HFF-Myc (cell line): ENCODE measurements at regions not wholly inside any gene's neighbourhood (a gene's known extent, or its start where the extent isn't known, plus 50 kb on each side); places are given as distances from the start of the nearest gene placed in this dataset.

Experiments used
- DNase-seq: peaks from one replicate; pipeline ENCODE4 v3.0.0-alpha.2; 2011; ENCODE audit warnings: low read depth; ENCODE audit errors: extremely low read depth
- H3K4me3 ChIP-seq: replicated peaks from 2 replicates; pipeline ENCODE4 v1.5.1; 2011; ENCODE audit warnings: low read depth, mild to moderate bottlenecking, control low read depth, low read length
- CTCF ChIP-seq: IDR thresholded peaks from 2 replicates; pipeline ENCODE4 v1.5.1; 2012; ENCODE audit warnings: mild to moderate bottlenecking, low read depth, low read length, control low read depth; ENCODE audit errors: missing control alignments

GRCh38 chr6:143621876-143622605 lies 55.7 kb upstream of the PHACTR2 start:
- TF ChIP-seq CTCF: no peak
- peak; percentile 35 for DNase-seq
- H3K4me3 ChIP-seq: no peak overlapping the region

- DNase-seq: no peak
- no peak overlapping the region for H3K4me3 ChIP-seq
- no peak for TF ChIP-seq CTCF
Measured at GRCh38 chr6:143621159-143621873, 56.4 kb upstream of the PHACTR2 start.

DNA sequence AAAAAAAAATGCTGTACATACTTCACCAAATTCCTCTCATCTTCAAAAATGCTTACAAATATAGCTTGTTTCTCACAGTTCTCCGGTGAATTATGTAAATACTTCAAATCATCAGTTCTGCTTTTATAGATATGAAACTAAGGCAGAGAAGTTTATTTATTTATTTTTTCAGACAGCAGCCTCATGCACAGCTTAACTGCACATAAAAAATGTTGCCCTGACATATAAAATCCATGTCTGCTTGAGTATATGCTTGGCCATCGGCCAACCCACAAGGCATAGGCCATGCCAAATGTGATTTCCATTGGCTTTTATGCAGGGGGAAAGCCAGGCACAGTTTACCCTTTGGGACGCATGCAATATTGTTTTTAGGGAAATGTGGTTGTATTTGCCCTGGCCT lies 57.3 kb upstream of the PHACTR2 start:
- no peak overlapping the region for H3K4me3 ChIP-seq
- no peak for TF ChIP-seq CTCF
- DNase-seq: peak; percentile 22

DNA sequence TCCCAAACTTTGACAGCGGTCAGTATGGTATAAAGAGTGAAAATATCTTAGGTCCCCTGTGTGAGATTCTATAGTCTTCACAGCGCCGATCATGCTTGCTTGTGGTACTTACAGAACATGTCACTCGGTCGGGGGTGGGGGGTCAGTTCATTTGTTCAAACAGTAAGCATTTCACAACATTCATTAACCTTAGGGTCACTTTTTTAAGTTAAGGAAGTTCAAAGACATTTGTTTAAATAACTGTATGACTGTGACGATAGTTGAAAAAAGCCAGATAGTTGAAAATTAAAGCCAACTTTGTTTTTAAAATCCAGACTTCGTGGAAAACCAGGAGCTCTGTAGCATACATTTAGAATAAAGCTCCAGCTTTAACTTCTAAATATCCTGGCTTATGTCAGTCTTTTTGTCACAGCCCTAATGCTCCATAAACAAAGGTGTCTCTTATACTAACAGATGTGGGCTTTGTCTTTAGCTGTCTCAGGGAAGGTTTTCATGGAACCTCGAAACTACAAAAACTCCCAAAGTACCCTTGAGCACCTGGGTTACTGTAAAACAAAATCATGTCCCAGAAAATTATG lies 57.9 kb upstream of the PHACTR2 start:
- TF ChIP-seq CTCF: no peak
- H3K4me3 ChIP-seq: no peak overlapping the region
- DNase-seq: no peak

GRCh38 chr6:143616741-143617140 lies 61.0 kb upstream of the PHACTR2 start:
- DNase-seq: no peak
- no peak for TF ChIP-seq CTCF
- H3K4me3 ChIP-seq: no peak overlapping the region

- H3K4me3 ChIP-seq: no peak overlapping the region
- no peak for DNase-seq
- no peak for TF ChIP-seq CTCF
Measured at GRCh38 chr6:143615785-143616184, 62.0 kb upstream of the PHACTR2 start.
